HCT116 (cell line): ENCODE measurements at regions not wholly inside any gene's neighbourhood (a gene's known extent, or its start where the extent isn't known, plus 50 kb on each side); places are given as distances from the start of the nearest gene placed in this dataset.

Source experiments
- ATAC-seq: fragments of 200-7000 bp; cut with Tn5 transposase; 2 replicates; pipeline ENCODE4 v1.9.1; 2020; ENCODE audit warnings: mild to moderate bottlenecking, moderate library complexity
- BruUV-seq: library from RNA; stranded (reverse); fragments of 400-500 nt; replicated peaks from 2 replicates; lab custom pipeline; 2021; lab: Mats Ljungman, UMichigan
- CTCF ChIA-PET: fragments of 300-600 bp; sonication (Branson Sonifier 250); formaldehyde crosslinking; loops from one replicate; lab custom pipeline; 2021; ENCODE audit warnings: antibody characterized with exemption; lab: Charles Lee
- POLR2A ChIA-PET: fragments of 300-600, 350-600 bp; sonication (Branson Sonifier 250); formaldehyde crosslinking; loops from one replicate; lab custom pipeline; 2021; ENCODE audit warnings: antibody characterized with exemption; lab: Charles Lee
- RAD21 ChIA-PET, 2 experiments: fragments of 300-600 bp; sonication (Branson Sonifier 250); formaldehyde crosslinking; loops; one replicate each; lab custom pipeline; 2023; ENCODE audit warnings: low total read pairs in 2 of 2; ENCODE audit not compliant: uncharacterized antibody in 2 of 2, unreplicated experiment in 2 of 2, low non-redundant PET in 1 of 2; lab: Charles Lee
- DNase-seq: peaks from one replicate; pipeline ENCODE4 v3.0.0-alpha.2; 2010; ENCODE audit warnings: low read depth, low spot score
- H2AFZ ChIP-seq: fragments of 200-600 bp; shearing (Covaris generic), sonication (generic); 2 replicates; pipeline ENCODE4 v1.6.1; 2017; ENCODE audit warnings: low read depth, mixed run types, mixed read lengths, antibody characterized with exemption, low read length; ENCODE audit not compliant: poor library complexity, severe bottlenecking
- H3K27ac ChIP-seq: 2 replicates; pipeline ENCODE4 v1.5.1; 2012; ENCODE audit warnings: low read depth, low read length
- H3K27me3 ChIP-seq: fragments of 200-600 bp; sonication (generic); 2 replicates; pipeline ENCODE4 v1.6.1; 2016; ENCODE audit warnings: mixed run types, low read length, mixed read lengths; ENCODE audit not compliant: insufficient read depth
- H3K36me3 ChIP-seq, 2 experiments: fragments of 200-500 bp in 1 of 2; fragments of 200-600 bp in 1 of 2; sonication (Bioruptor generic) in 1 of 2; sonication (generic) in 1 of 2; 2 replicates each; pipeline versions ENCODE4 v1.5.1 to v1.6.1; 2014 to 2016; ENCODE audit warnings: low read length in 2 of 2, inconsistent platforms in 1 of 2, mixed read lengths in 1 of 2, mixed run types in 1 of 2; ENCODE audit not compliant: insufficient read depth in 2 of 2, control insufficient read depth in 1 of 2
- H3K4me1 ChIP-seq, 2 experiments: fragments of 200-600 bp in 1 of 2; sonication (generic) in 1 of 2; 2 replicates each; pipeline versions ENCODE4 v1.5.1 to v1.6.1; 2012 to 2017; ENCODE audit warnings: low read length in 2 of 2, inconsistent platforms in 1 of 2, mild to moderate bottlenecking in 1 of 2, mixed read lengths in 1 of 2, mixed run types in 1 of 2, moderate library complexity in 1 of 2; ENCODE audit not compliant: insufficient read depth in 2 of 2, control insufficient read depth in 1 of 2
- H3K4me2 ChIP-seq: fragments of 200-600 bp; sonication (generic); 2 replicates; pipeline ENCODE4 v1.6.1; 2017; ENCODE audit warnings: mixed run types, low read length, mixed read lengths
- H3K4me3 ChIP-seq, 2 experiments: fragments of 200-600 bp in 1 of 2; sonication (generic) in 1 of 2; replicated peaks in 1 of 2; 2 replicates each; pipeline ENCODE4 v1.5.1; 2011 to 2016; ENCODE audit warnings: low read length in 2 of 2, control low read depth in 1 of 2, low read depth in 1 of 2, mild to moderate bottlenecking in 1 of 2, mixed read lengths in 1 of 2, mixed run types in 1 of 2
- H3K79me2 ChIP-seq: fragments of 200-600 bp; sonication (generic); 2 replicates; pipeline ENCODE4 v1.6.1; 2017; ENCODE audit warnings: mild to moderate bottlenecking, mixed run types, low read length, moderate library complexity, mixed read lengths; ENCODE audit not compliant: insufficient read depth
- H3K9ac ChIP-seq: fragments of 200-600 bp; sonication (generic); 2 replicates; pipeline ENCODE4 v1.6.1; 2016; ENCODE audit warnings: low read length, mixed read lengths
- H3K9me2 ChIP-seq: fragments of 200-600 bp; sonication (generic), shearing (Covaris generic); 2 replicates; pipeline ENCODE4 v1.6.1; 2017; ENCODE audit warnings: mixed run types, mild to moderate bottlenecking, moderate library complexity; ENCODE audit not compliant: insufficient read depth
- H3K9me3 ChIP-seq, 2 experiments: fragments of 200-500 bp in 1 of 2; fragments of 200-600 bp in 1 of 2; sonication (Bioruptor generic) in 1 of 2; sonication (generic) in 1 of 2; 2 replicates each; pipeline ENCODE4 v1.6.1; 2014 to 2017; ENCODE audit warnings: low read length in 2 of 2, mixed read lengths in 2 of 2, inconsistent platforms in 1 of 2, low read depth in 1 of 2, mild to moderate bottlenecking in 1 of 2, mixed run types in 1 of 2, moderate library complexity in 1 of 2; ENCODE audit not compliant: control insufficient read depth in 1 of 2, insufficient read depth in 1 of 2
- H4K20me1 ChIP-seq: fragments of 200-600 bp; sonication (generic), shearing (Covaris generic); 2 replicates; pipeline ENCODE4 v1.6.1; 2017; ENCODE audit warnings: mixed run types, mild to moderate bottlenecking, moderate library complexity; ENCODE audit not compliant: insufficient read depth
- ATF3 ChIP-seq: IDR thresholded peaks from 2 replicates; pipeline ENCODE4 v1.6.1; 2012
- CBX3 ChIP-seq: IDR thresholded peaks from 2 replicates; pipeline ENCODE4 v1.6.1; 2012; ENCODE audit warnings: low read depth
- CEBPB ChIP-seq: IDR thresholded peaks from 2 replicates; pipeline ENCODE4 v1.6.1; 2012; ENCODE audit warnings: low read depth
- EGR1 ChIP-seq: IDR thresholded peaks from 2 replicates; pipeline ENCODE4 v1.6.1; 2012; ENCODE audit warnings: low read depth
- ELF1 ChIP-seq: IDR thresholded peaks from 2 replicates; pipeline ENCODE4 v1.6.1; 2012; ENCODE audit warnings: low read depth, borderline replicate concordance
- FOSL1 ChIP-seq: IDR thresholded peaks from 2 replicates; pipeline ENCODE4 v1.6.1; 2012; ENCODE audit warnings: low read depth
- JUND ChIP-seq: IDR thresholded peaks from 2 replicates; pipeline ENCODE4 v1.6.1; 2012
- MAX ChIP-seq: IDR thresholded peaks from 2 replicates; pipeline ENCODE4 v1.6.1; 2012
- POLR2A ChIP-seq: IDR thresholded peaks from 2 replicates; pipeline ENCODE4 v1.7.0; 2011; ENCODE audit warnings: borderline replicate concordance; ENCODE audit not compliant: insufficient read depth, insufficient read length; ENCODE audit errors: extremely low read depth
- POLR2AphosphoS5 ChIP-seq: IDR thresholded peaks from 2 replicates; pipeline ENCODE4 v1.6.1; 2011; ENCODE audit warnings: mild to moderate bottlenecking, low read depth, low read length, moderate library complexity
- SIN3A ChIP-seq: IDR thresholded peaks from 2 replicates; pipeline ENCODE4 v1.6.1; 2012; ENCODE audit warnings: low read depth
- SP1 ChIP-seq: IDR thresholded peaks from 2 replicates; pipeline ENCODE4 v1.6.1; 2012; ENCODE audit warnings: low read depth
- SRF ChIP-seq: IDR thresholded peaks from 2 replicates; pipeline ENCODE4 v1.6.1; 2012; ENCODE audit warnings: low read depth
- TCF7L2 ChIP-seq: IDR thresholded peaks from 2 replicates; pipeline ENCODE4 v1.7.0; 2011; ENCODE audit warnings: borderline replicate concordance, inconsistent platforms; ENCODE audit not compliant: insufficient read depth, insufficient read length; ENCODE audit errors: extremely low read depth
- ZBTB33 ChIP-seq: IDR thresholded peaks from 2 replicates; pipeline ENCODE4 v1.6.1; 2011; ENCODE audit warnings: mild to moderate bottlenecking, low read length, moderate library complexity; ENCODE audit not compliant: insufficient replicate concordance; ENCODE audit errors: extremely low read depth
- ZNF274 ChIP-seq: fragments of 200-500 bp; sonication (Bioruptor generic); IDR thresholded peaks from 2 replicates; pipeline ENCODE4 v1.6.1; 2014; ENCODE audit warnings: mild to moderate bottlenecking, low read depth, low read length, inconsistent platforms
- intact Hi-C: fragments of 100-400 bp; cut with micrococcal nuclease; formaldehyde crosslinking; loops from 2 replicates; pipeline ENCODE4 v1.10.0; 2022

GRCh38 chr18:56368066-56368465 lies 270.3 kb downstream of the TXNL1 start:
- ChIA-PET RAD21 (no interaction called here), CTCF (no interaction called here), POLR2A (no interaction called here)
- Histone ChIP-seq H3K27ac (no peak overlapping the region), H3K4me1 (no peaks in the 10 kb centered on the region), H3K79me2 (no peaks in the 10 kb centered on the region), H3K9me2 (no peaks in the 10 kb centered on the region), H3K9ac (no peak overlapping the region), H2AFZ (no peak overlapping the region), H3K4me2 (no peak overlapping the region), H3K9me3 (no peaks in the 10 kb centered on the region; a peak in 1 of 4 replicates), H3K27me3 (no peaks in the 10 kb centered on the region), H3K36me3 (no peaks in the 10 kb centered on the region), H4K20me1 (no peaks in the 10 kb centered on the region), H3K4me3 (no peak overlapping the region)
- TF ChIP-seq FOSL1 (no peak), SIN3A (no peak), POLR2A (no peak), ELF1 (no peak), SRF (no peak), CEBPB (no peak), SP1 (no peak), EGR1 (no peak), MAX (no peak), JUND (no peak), ZNF274 (no peak), TCF7L2 (no peak), POLR2AphosphoS5 (no peak), CBX3 (no peak), ATF3 (no peak), ZBTB33 (no peak)
- BruUV-seq, result no TSS peak
- intact Hi-C loops, result no loop called here
- DNase-seq (no peak), ATAC-seq (no peak)
